GM12878 (cell line): ENCODE measurements at regions not wholly inside any gene's neighbourhood (a gene's known extent, or its start where the extent isn't known, plus 50 kb on each side); places are given as distances from the start of the nearest gene placed in this dataset.

Experiments
- ATAC-seq: fragments of 200-7000 bp; cut with Tn5 transposase; 3 replicates; pipeline ENCODE4 v1.9.1; 2020; ENCODE audit warnings: mild to moderate bottlenecking, moderate library complexity
- BruUV-seq: library from RNA; stranded (reverse); fragments of 400-500 nt; replicated peaks from 2 replicates; lab custom pipeline; 2021; lab: Mats Ljungman, UMichigan
- CTCF ChIA-PET: fragments of 300-600 bp; sonication (Branson Sonifier 250); formaldehyde crosslinking; extraction: SDS; loops from one replicate; lab custom pipeline; 2021; ENCODE audit warnings: inconsistent platforms; lab: Yijun Ruan, JAX
- POLR2A ChIA-PET: fragments of 350-600 bp; formaldehyde crosslinking; extraction: SDS; loops from one replicate; lab custom pipeline; 2021; ENCODE audit warnings: inconsistent platforms; lab: Charles Lee
- RAD21 ChIA-PET: fragments of 300-600 bp; sonication (Branson Sonifier 250); formaldehyde crosslinking; loops from one replicate; lab custom pipeline; 2023; ENCODE audit warnings: antibody characterized with exemption; ENCODE audit not compliant: unreplicated experiment; lab: Charles Lee
- SMC1A ChIA-PET: fragments of 300-600 bp; sonication (Branson Sonifier 250); formaldehyde crosslinking; loops from one replicate; lab custom pipeline; 2023; ENCODE audit not compliant: unreplicated experiment, uncharacterized antibody; lab: Charles Lee
- DNase-seq: peaks from one replicate; pipeline ENCODE4 v3.0.0-alpha.2; 2011; ENCODE audit warnings: low read depth, low spot score
- FAIRE-seq: peaks from 3 replicates; lab custom pipeline; 2011; peaks lifted over from hg19 to GRCh38; lab: Jason Lieb, UNC
- H2AFZ ChIP-seq: 2 replicates; pipeline ENCODE4 v1.6.0; 2011; ENCODE audit warnings: low read depth, low read length, control low read depth; ENCODE audit not compliant: control insufficient read depth
- H3K27ac ChIP-seq: 2 replicates; pipeline ENCODE4 v1.5.1; 2011; ENCODE audit warnings: control low read depth; ENCODE audit not compliant: control insufficient read depth, insufficient read depth
- H3K27me3 ChIP-seq, 2 experiments: replicated peaks in 1 of 2; 2 replicates each; pipeline versions ENCODE4 v1.6.0 to v1.6.1; 2011; ENCODE audit warnings: low read length in 1 of 2; ENCODE audit not compliant: control insufficient read depth in 2 of 2, insufficient read depth in 2 of 2
- H3K36me3 ChIP-seq, 2 experiments: 2 replicates each; pipeline ENCODE4 v1.5.1; 2011; ENCODE audit warnings: low read length in 1 of 2; ENCODE audit not compliant: control insufficient read depth in 2 of 2, insufficient read depth in 2 of 2
- H3K4me1 ChIP-seq: 2 replicates; pipeline ENCODE4 v1.6.1; 2011; ENCODE audit warnings: mild to moderate bottlenecking, low read length, moderate library complexity, mixed read lengths; ENCODE audit not compliant: control insufficient read depth, insufficient read depth
- H3K4me2 ChIP-seq: 2 replicates; pipeline ENCODE4 v1.6.0; 2011; ENCODE audit warnings: control low read depth; ENCODE audit not compliant: control insufficient read depth, insufficient read depth
- H3K4me3 ChIP-seq: fragments of 200-600 bp; sonication (generic); 2 replicates; pipeline ENCODE4 v1.5.1; 2016
- H3K79me2 ChIP-seq: 2 replicates; pipeline ENCODE4 v1.6.0; 2011; ENCODE audit warnings: low read length; ENCODE audit not compliant: control insufficient read depth, insufficient read depth
- H3K9ac ChIP-seq: 2 replicates; pipeline ENCODE4 v1.8.0; 2011; ENCODE audit warnings: low read length, control low read depth, mixed read lengths; ENCODE audit not compliant: control insufficient read depth, insufficient read depth
- H3K9me3 ChIP-seq: replicated peaks from 3 replicates; pipeline ENCODE4 v1.5.1; 2011; ENCODE audit warnings: mild to moderate bottlenecking, low read length; ENCODE audit not compliant: control insufficient read depth, insufficient read depth
- H4K20me1 ChIP-seq: 2 replicates; pipeline ENCODE4 v1.6.0; 2011; ENCODE audit not compliant: control insufficient read depth, insufficient read depth
- BCL11A ChIP-seq: IDR thresholded peaks from 2 replicates; pipeline ENCODE4 v1.6.1; 2011; ENCODE audit warnings: low read depth, low read length
- BHLHE40 ChIP-seq, 2 experiments: fragments of 450-650 bp in 1 of 2; IDR thresholded peaks; 2 replicates each; pipeline ENCODE4 v1.6.1; 2011 to 2017; ENCODE audit warnings: low read depth in 2 of 2, borderline replicate concordance in 1 of 2, improper control_type of control experiment in 1 of 2, low read length in 1 of 2, mild to moderate bottlenecking in 1 of 2
- GATAD2B ChIP-seq: fragments of 450-650 bp; conservative IDR thresholded peaks from 2 replicates; pipeline ENCODE4 v1.6.1; 2017; ENCODE audit warnings: low read depth, mild to moderate bottlenecking, moderate library complexity
- KAT2A ChIP-seq: conservative IDR thresholded peaks from 2 replicates; pipeline ENCODE4 v1.6.1; 2011; ENCODE audit warnings: low read depth, low read length; ENCODE audit not compliant: control insufficient read depth
- NBN ChIP-seq: fragments of 450-650 bp; IDR thresholded peaks from 2 replicates; pipeline ENCODE4 v1.6.1; 2016
- PML ChIP-seq: IDR thresholded peaks from 2 replicates; pipeline ENCODE4 v1.6.1; 2012; ENCODE audit warnings: low read length, inconsistent platforms
- SMARCA5 ChIP-seq: fragments of 450-650 bp; IDR thresholded peaks from 2 replicates; pipeline ENCODE4 v1.6.1; 2017; ENCODE audit warnings: mild to moderate bottlenecking
- SMC3 ChIP-seq: IDR thresholded peaks from 2 replicates; pipeline ENCODE4 v1.6.1; 2011; ENCODE audit warnings: low read length, improper control_type of control experiment, borderline replicate concordance
- SRF ChIP-seq, 2 experiments: IDR thresholded peaks; 2 replicates each; pipeline ENCODE4 v1.6.1; 2011; ENCODE audit warnings: low read depth in 2 of 2, low read length in 2 of 2, mild to moderate bottlenecking in 1 of 2, moderate library complexity in 1 of 2
- WRNIP1 ChIP-seq: IDR thresholded peaks from 2 replicates; pipeline ENCODE4 v1.6.1; 2011; ENCODE audit warnings: low read depth, low read length, improper control_type of control experiment, borderline replicate concordance
- ZBTB11 ChIP-seq: fragments of 450-650 bp; formaldehyde crosslinking; IDR thresholded peaks from 2 replicates; pipeline ENCODE4 v1.5.0; 2022; ENCODE audit warnings: mild to moderate bottlenecking, missing genetic modification characterization
- ZNF217 ChIP-seq: fragments of 450-650 bp; IDR thresholded peaks from 2 replicates; pipeline ENCODE4 v1.6.1; 2017; ENCODE audit warnings: antibody characterized with exemption, mild to moderate bottlenecking
- ZNF687 ChIP-seq: fragments of 450-650 bp; IDR thresholded peaks from 2 replicates; pipeline ENCODE4 v1.6.1; 2017; ENCODE audit warnings: mild to moderate bottlenecking, moderate library complexity
- WGBS: methylation state at CpG from one replicate; pipeline ENCODE4 v1.1.6; 2016; ENCODE audit warnings: low lambda C conversion rate; ENCODE audit not compliant: insufficient replicate concordance, insufficient coverage; ENCODE audit errors: missing lambda C conversion rate; 5-methylcytosine and 5-hydroxymethylcytosine counted together
- in situ Hi-C: fragments of 300-500 bp; cut with MboI; formaldehyde crosslinking; loops from 9 replicates; pipeline ENCODE4 v1.14.3; 2018; ENCODE audit warnings: mixed read lengths
- intact Hi-C: fragments of 100-400 bp; cut with micrococcal nuclease; formaldehyde crosslinking; loops from one replicate; pipeline ENCODE4 v1.14.2; 2022; ENCODE audit not compliant: unreplicated experiment
- TF ChIP-seq, protein P1 (sequence below): fragments of 450-650 bp; IDR thresholded peaks from 2 replicates; pipeline ENCODE4 v1.6.1; 2018; ENCODE audit warnings: borderline replicate concordance, mild to moderate bottlenecking; ENCODE audit not compliant: partially characterized antibody

- TF ChIP-seq, protein P1, sequence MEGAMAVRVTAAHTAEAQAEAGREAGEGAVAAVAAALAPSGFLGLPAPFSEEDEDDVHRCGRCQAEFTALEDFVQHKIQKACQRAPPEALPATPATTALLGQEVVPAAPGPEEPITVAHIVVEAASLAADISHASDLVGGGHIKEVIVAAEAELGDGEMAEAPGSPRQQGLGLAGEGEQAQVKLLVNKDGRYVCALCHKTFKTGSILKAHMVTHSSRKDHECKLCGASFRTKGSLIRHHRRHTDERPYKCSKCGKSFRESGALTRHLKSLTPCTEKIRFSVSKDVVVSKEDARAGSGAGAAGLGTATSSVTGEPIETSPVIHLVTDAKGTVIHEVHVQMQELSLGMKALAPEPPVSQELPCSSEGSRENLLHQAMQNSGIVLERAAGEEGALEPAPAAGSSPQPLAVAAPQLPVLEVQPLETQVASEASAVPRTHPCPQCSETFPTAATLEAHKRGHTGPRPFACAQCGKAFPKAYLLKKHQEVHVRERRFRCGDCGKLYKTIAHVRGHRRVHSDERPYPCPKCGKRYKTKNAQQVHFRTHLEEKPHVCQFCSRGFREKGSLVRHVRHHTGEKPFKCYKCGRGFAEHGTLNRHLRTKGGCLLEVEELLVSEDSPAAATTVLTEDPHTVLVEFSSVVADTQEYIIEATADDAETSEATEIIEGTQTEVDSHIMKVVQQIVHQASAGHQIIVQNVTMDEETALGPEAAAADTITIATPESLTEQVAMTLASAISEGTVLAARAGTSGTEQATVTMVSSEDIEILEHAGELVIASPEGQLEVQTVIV: no peak
- TF ChIP-seq KAT2A (no peak), NBN (no peak), GATAD2B (no peak), ZBTB11 (no peak), ZNF217 (no peak), SMC3 (no peak), BCL11A (no peak)
These were observed 391.4 kb upstream of the AKR1E2 start (continued) for GRCh38 chr10:4434516-4435071.

GRCh38 chr10:4434105-4434504 lies 391.9 kb upstream of the AKR1E2 start:
- no peak overlapping the region for H2AFZ ChIP-seq
- 97% methylated on average over 3 of the region's 3 CpGs for WGBS
- H4K20me1 ChIP-seq: no peaks in the 10 kb centered on the region
- no peaks in the 10 kb centered on the region for H3K36me3 ChIP-seq
- no peak overlapping the region for H3K9ac ChIP-seq
- no TSS peak for BruUV-seq
- H3K79me2 ChIP-seq: no peaks in the 10 kb centered on the region
- no peaks in the 10 kb centered on the region for H3K4me1 ChIP-seq
- FAIRE-seq (no peak), ATAC-seq (no peak), DNase-seq (no peak)
- ChIA-PET POLR2A (no interaction called here), RAD21 (no interaction called here), CTCF (no interaction called here), SMC1A (no interaction called here)
- H3K9me3 ChIP-seq: no peaks in the 10 kb centered on the region
- H3K27ac ChIP-seq: no peak overlapping the region
- no peaks in the 10 kb centered on the region for H3K27me3 ChIP-seq
- in situ Hi-C loops (no loop called here), intact Hi-C loops (no loop called here)
- H3K4me2 ChIP-seq: no peak overlapping the region
- no peak overlapping the region for H3K4me3 ChIP-seq
- TF ChIP-seq SMARCA5: no peak
- TF ChIP-seq PML: no peak
- no peak for TF ChIP-seq BHLHE40 (IDR thresholded peaks at IDR 0.05; ENCODE audit: borderline replicate concordance in 1 of 2, low read depth in 2 of 2, low read length in 1 of 2)
- TF ChIP-seq SRF (IDR thresholded peaks at IDR 0.05; ENCODE audit: low read depth in 2 of 2, low read length in 2 of 2): no peak
- no peak for TF ChIP-seq WRNIP1
- TF ChIP-seq ZNF687: no peak
